ENCODE measurements at regions not wholly inside any gene's neighbourhood (a gene's known extent, or its start where the extent isn't known, plus 50 kb on each side); places are given as distances from the start of the nearest gene placed in this dataset.

DNA sequence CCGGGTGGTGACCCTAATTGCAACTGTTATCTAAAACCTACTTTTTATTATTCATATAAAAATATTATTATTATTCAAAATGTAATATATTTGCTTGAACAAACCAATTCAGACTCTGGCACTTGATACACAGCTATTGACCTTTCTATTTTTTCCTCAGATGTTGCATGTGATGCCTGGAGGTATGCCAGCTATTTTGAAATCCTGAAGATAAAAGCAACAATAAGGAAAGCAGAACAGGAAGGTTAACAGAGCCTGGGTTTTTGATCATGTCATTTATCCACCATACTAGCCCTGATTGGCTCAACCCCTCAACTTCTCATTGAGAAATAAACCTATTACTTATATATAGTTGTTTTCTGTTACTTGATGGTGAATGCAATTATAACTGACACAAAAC, 340.9 kb upstream of the KIF2A start:
- TF ChIP-seq CTCF (IDR thresholded peaks at IDR 0.05) (no peak), POLR2A (IDR thresholded peaks at IDR 0.05) (no peak)

Data from lower leg skin (tissue), 3 donors.